ENCODE measurements at regions not wholly inside any gene's neighbourhood (a gene's known extent, or its start where the extent isn't known, plus 50 kb on each side); places are given as distances from the start of the nearest gene placed in this dataset.

GRCh38 chr16:6966925-6967324 is 365.7 kb upstream of the RBFOX1 start:
- DNase-seq (ENCODE audit: low spot score in 2 of 2, unreplicated experiment in 2 of 2): no peak

GRCh38 chr16:6964679-6965078 is 368.0 kb upstream of the RBFOX1 start:
- peaks cover 1% of the 10 kb centered on the region for H3K4me1 Mint-ChIP-seq
- TF ChIP-seq CTCF (IDR thresholded peaks at IDR 0.05; ENCODE audit: unreplicated experiment): no peak
- H3K27me3 Mint-ChIP-seq (ENCODE audit: low read depth): no peaks in the 10 kb centered on the region
- no peak for DNase-seq (ENCODE audit: low spot score in 2 of 2, unreplicated experiment in 2 of 2)
- H3K9me3 Mint-ChIP-seq: no peaks in the 10 kb centered on the region
- H3K4me3 Mint-ChIP-seq: no peak overlapping the region
- H3K36me3 Mint-ChIP-seq: no peaks in the 10 kb centered on the region
- H3K27ac Mint-ChIP-seq: no peak overlapping the region

More at GRCh38 chr16:6966925-6967324, 365.7 kb upstream of the RBFOX1 start:
- no peaks in the 10 kb centered on the region for H3K9me3 Mint-ChIP-seq
- peaks cover 1% of the 10 kb centered on the region for H3K4me1 Mint-ChIP-seq
- no peaks in the 10 kb centered on the region for H3K36me3 Mint-ChIP-seq
- no peak for TF ChIP-seq CTCF (IDR thresholded peaks at IDR 0.05; ENCODE audit: unreplicated experiment)
- H3K27ac Mint-ChIP-seq: no peak overlapping the region
- no peaks in the 10 kb centered on the region for H3K27me3 Mint-ChIP-seq (ENCODE audit: low read depth)
- H3K4me3 Mint-ChIP-seq: no peak overlapping the region

DNA sequence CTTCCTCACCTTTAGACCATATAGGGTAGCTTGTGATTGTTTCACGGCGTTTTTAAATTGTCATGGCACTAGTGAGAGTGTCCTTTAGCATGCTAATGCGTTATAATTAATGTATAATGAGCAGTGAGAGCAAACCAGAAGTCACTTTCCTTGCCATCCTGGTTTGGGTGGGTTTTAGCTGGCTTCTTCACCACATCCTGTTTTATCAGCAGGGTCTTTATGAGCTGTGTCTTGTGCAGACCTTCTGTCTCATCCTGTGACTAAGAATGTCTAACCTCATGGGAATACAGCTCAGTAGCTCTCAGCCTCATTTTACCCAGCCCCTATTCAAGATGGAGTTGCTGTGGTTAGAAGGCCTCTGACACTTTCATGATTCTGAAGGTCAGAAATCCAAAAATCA is 370.9 kb upstream of the RBFOX1 start:
- Mint-ChIP-seq H3K4me3 (no peak overlapping the region), H3K4me1 (no peaks in the 10 kb centered on the region)

DNA sequence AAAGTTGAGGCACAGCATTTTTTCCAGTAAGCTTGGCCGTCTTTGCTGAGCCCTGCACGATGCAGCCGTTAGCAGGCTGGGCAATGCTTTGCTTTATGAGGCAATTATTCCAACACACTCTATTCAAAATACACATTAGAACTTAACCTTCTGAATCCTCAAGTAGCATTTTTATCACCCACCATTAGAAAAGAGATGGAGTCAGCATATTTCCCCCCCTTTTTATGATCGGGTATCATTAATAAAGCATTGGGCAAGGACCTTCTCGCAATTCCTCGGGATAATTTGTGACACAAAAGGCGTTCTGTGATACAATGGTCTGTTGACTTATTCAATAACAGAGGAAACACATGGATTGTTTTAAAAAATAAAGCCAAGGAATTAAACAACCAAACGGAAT is 374.5 kb upstream of the RBFOX1 start:
- Mint-ChIP-seq H3K36me3 (no peaks in the 10 kb centered on the region), H3K4me3 (no peak overlapping the region), H3K9me3 (no peaks in the 10 kb centered on the region), H3K27ac (no peak overlapping the region), H3K4me1 (no peaks in the 10 kb centered on the region), H3K27me3 (ENCODE audit: low read depth) (peaks cover 2% of the 10 kb centered on the region)
- DNase-seq (ENCODE audit: low spot score in 2 of 2, unreplicated experiment in 2 of 2): no peak
- TF ChIP-seq CTCF (IDR thresholded peaks at IDR 0.05; ENCODE audit: unreplicated experiment): no peak

More for the DNA sequence above, 370.9 kb upstream of the RBFOX1 start:
- H3K36me3 Mint-ChIP-seq: no peaks in the 10 kb centered on the region
- no peak overlapping the region for H3K27ac Mint-ChIP-seq
- no peaks in the 10 kb centered on the region for H3K27me3 Mint-ChIP-seq (ENCODE audit: low read depth)
- no peak for TF ChIP-seq CTCF (IDR thresholded peaks at IDR 0.05; ENCODE audit: unreplicated experiment)
- DNase-seq (ENCODE audit: low spot score in 2 of 2, unreplicated experiment in 2 of 2): no peak
- H3K9me3 Mint-ChIP-seq: no peaks in the 10 kb centered on the region

- no peak for DNase-seq (ENCODE audit: low spot score in 2 of 2, unreplicated experiment in 2 of 2)
- Mint-ChIP-seq H3K9me3 (no peaks in the 10 kb centered on the region), H3K36me3 (no peaks in the 10 kb centered on the region), H3K27ac (no peak overlapping the region), H3K27me3 (ENCODE audit: low read depth) (peaks cover 2% of the 10 kb centered on the region), H3K4me1 (no peaks in the 10 kb centered on the region), H3K4me3 (no peak overlapping the region)
- TF ChIP-seq CTCF (IDR thresholded peaks at IDR 0.05; ENCODE audit: unreplicated experiment): no peak
Observed at GRCh38 chr16:6957681-6958080, 375.0 kb upstream of the RBFOX1 start.

- Mint-ChIP-seq H3K27ac (no peak overlapping the region), H3K4me3 (no peak overlapping the region), H3K9me3 (no peaks in the 10 kb centered on the region), H3K36me3 (no peaks in the 10 kb centered on the region), H3K4me1 (no peaks in the 10 kb centered on the region), H3K27me3 (ENCODE audit: low read depth) (peaks cover 2% of the 10 kb centered on the region)
- no peak for DNase-seq (ENCODE audit: low spot score in 2 of 2, unreplicated experiment in 2 of 2)
- no peak for TF ChIP-seq CTCF (IDR thresholded peaks at IDR 0.05; ENCODE audit: unreplicated experiment)
Observed at GRCh38 chr16:6956511-6956910, 376.1 kb upstream of the RBFOX1 start.
